T-cell (primary cell): ENCODE measurements at regions not wholly inside any gene's neighbourhood (a gene's known extent, or its start where the extent isn't known, plus 50 kb on each side); places are given as distances from the start of the nearest gene placed in this dataset.

Source experiments
- ATAC-seq, 4 experiments: fragments of 200-7000 bp in 3 of 4; fragments of 150-1000 bp in 1 of 4; cut with Tn5 transposase; replicated peaks in 1 of 4; 1 replicate in 3 of 4; 2 replicates in 1 of 4; pipeline ENCODE4 v1.10.0; 2021; ENCODE audit warnings: moderate library complexity in 3 of 4, mild to moderate bottlenecking in 2 of 4, moderate number of reproducible peaks in 1 of 4
- CTCF ChIA-PET, 2 donors: fragments of 300-600 bp; sonication (Branson Sonifier 250); formaldehyde crosslinking; loops; one replicate each; lab custom pipeline; 2022; ENCODE audit warnings: antibody characterized with exemption in 2 of 2; lab: Charles Lee
- POLR2A ChIA-PET, 2 donors: fragments of 300-600 bp; sonication (Branson Sonifier 250); formaldehyde crosslinking; loops; one replicate each; lab custom pipeline; 2022; ENCODE audit warnings: antibody characterized with exemption in 2 of 2; lab: Charles Lee
- DNase-seq, 35 experiments: peaks; one replicate each; pipeline versions ENCODE4 v3.0.0 to v3.0.0-alpha.2; 2013 to 2023
- H3K27ac ChIP-seq: one replicate; pipeline ENCODE4 v1.5.1; 2013; ENCODE audit warnings: low read length
- H3K27me3 ChIP-seq, 2 experiments: replicated peaks in 1 of 2; 1 replicate in 1 of 2; 2 replicates in 1 of 2; pipeline versions ENCODE4 v1.6.1 to v1.7.0; 2013; ENCODE audit warnings: low read length in 1 of 2, mixed read lengths in 1 of 2; ENCODE audit not compliant: control insufficient read depth in 2 of 2, insufficient read depth in 2 of 2; ENCODE audit errors: extremely low read depth in 1 of 2
- H3K36me3 ChIP-seq, 2 donors: 1 replicate in 1 of 2; 2 replicates in 1 of 2; pipeline versions ENCODE4 v1.6.1 to v1.7.0; 2013; ENCODE audit warnings: low read length in 1 of 2; ENCODE audit not compliant: control insufficient read depth in 2 of 2, insufficient read depth in 1 of 2; ENCODE audit errors: extremely low read depth in 1 of 2
- H3K4me1 ChIP-seq, 2 experiments: 1 replicate in 1 of 2; 2 replicates in 1 of 2; pipeline versions ENCODE4 v1.6.1 to v1.7.0; 2013; ENCODE audit warnings: low read length in 2 of 2, mixed read lengths in 1 of 2; ENCODE audit not compliant: insufficient read depth in 2 of 2, control insufficient read depth in 1 of 2; ENCODE audit errors: extremely low read depth in 1 of 2
- H3K4me3 ChIP-seq, 2 donors: 1 replicate in 1 of 2; 2 replicates in 1 of 2; pipeline versions ENCODE4 v1.5.1 to v1.7.0; 2013; ENCODE audit warnings: mild to moderate bottlenecking in 2 of 2, low read length in 1 of 2, moderate library complexity in 1 of 2; ENCODE audit not compliant: control insufficient read depth in 1 of 2; ENCODE audit errors: extremely low read depth in 1 of 2
- H3K9me3 ChIP-seq: 2 replicates; pipeline ENCODE4 v1.7.0; 2013
- H3K27ac Mint-ChIP-seq, 2 donors: one replicate each; pipeline ENCODE4 v1.8.0; 2020 to 2021; ENCODE audit warnings: mild to moderate bottlenecking in 2 of 2, mixed read lengths in 2 of 2
- H3K27me3 Mint-ChIP-seq, 2 donors: one replicate each; pipeline ENCODE4 v1.8.0; 2021 to 2022; ENCODE audit warnings: mixed read lengths in 2 of 2
- H3K36me3 Mint-ChIP-seq: one replicate; pipeline ENCODE4 v1.8.0; 2021; ENCODE audit warnings: mixed read lengths
- H3K4me1 Mint-ChIP-seq, 3 donors: one replicate each; pipeline ENCODE4 v1.8.0; 2020 to 2022; ENCODE audit warnings: mixed read lengths in 3 of 3, mild to moderate bottlenecking in 1 of 3
- H3K4me3 Mint-ChIP-seq, 3 donors: one replicate each; pipeline ENCODE4 v1.8.0; 2020 to 2022; ENCODE audit warnings: mild to moderate bottlenecking in 3 of 3, mixed read lengths in 3 of 3, moderate library complexity in 3 of 3
- H3K9me3 Mint-ChIP-seq, 3 donors: one replicate each; pipeline ENCODE4 v1.8.0; 2020 to 2022; ENCODE audit warnings: mixed read lengths in 3 of 3
- WGBS: methylation state at CpG from one replicate; pipeline ENCODE4 v1.1.5; 2013; ENCODE audit warnings: missing lambda C conversion rate; ENCODE audit not compliant: insufficient coverage; 5-methylcytosine and 5-hydroxymethylcytosine counted together

- H3K4me3 ChIP-seq: no peak overlapping the region
- H3K36me3 Mint-ChIP-seq: no peaks in the 10 kb centered on the region
- H3K4me1 Mint-ChIP-seq: peaks cover 0 to 5% (median 0%) of the 10 kb centered on the region in 3 donors
- ChIA-PET CTCF (no interaction called here), POLR2A (no interaction called here)
- DNase-seq: no peak
- H3K27ac ChIP-seq: no peak overlapping the region
- no peak overlapping the region for H3K27ac Mint-ChIP-seq
- WGBS: 90% methylated on average over 38 of the region's 54 CpGs
- H3K9me3 Mint-ChIP-seq: no peaks in the 10 kb centered on the region
- H3K9me3 ChIP-seq: no peaks in the 10 kb centered on the region
- no peaks in the 10 kb centered on the region for H3K27me3 ChIP-seq
- no peaks in the 10 kb centered on the region for H3K27me3 Mint-ChIP-seq
- no peak overlapping the region for H3K4me3 Mint-ChIP-seq
- H3K36me3 ChIP-seq: no peaks in the 10 kb centered on the region
- no peak for ATAC-seq
- H3K4me1 ChIP-seq: no peaks in the 10 kb centered on the region
Observed at GRCh38 chr11:92882828-92883611, 86.4 kb upstream of the MTNR1B start.

GRCh38 chr11:92885600-92885999 lies 83.9 kb upstream of the MTNR1B start:
- H3K4me3 ChIP-seq: no peak overlapping the region
- 12% methylated on average over 4 of the region's 4 CpGs for WGBS
- no peaks in the 10 kb centered on the region for H3K27me3 ChIP-seq
- no peak overlapping the region for H3K4me3 Mint-ChIP-seq
- H3K9me3 ChIP-seq: no peaks in the 10 kb centered on the region
- CTCF ChIA-PET: no interaction called here
- POLR2A ChIA-PET: no interaction called here
- no peaks in the 10 kb centered on the region for H3K36me3 ChIP-seq
- DNase-seq (no peak), ATAC-seq (no peak)
- no peaks in the 10 kb centered on the region for H3K27me3 Mint-ChIP-seq
- no peak overlapping the region for H3K27ac Mint-ChIP-seq
- no peaks in the 10 kb centered on the region for H3K36me3 Mint-ChIP-seq
- H3K4me1 ChIP-seq: no peaks in the 10 kb centered on the region
- peaks cover 0 to 5% (median 0%) of the 10 kb centered on the region in 3 donors for H3K4me1 Mint-ChIP-seq
- H3K27ac ChIP-seq: no peak overlapping the region
- H3K9me3 Mint-ChIP-seq: no peaks in the 10 kb centered on the region

- no peaks in the 10 kb centered on the region for H3K9me3 Mint-ChIP-seq
- DNase-seq (peak in 1 of 35 experiments; percentile 13), ATAC-seq (no peak)
- peaks cover 0 to 5% (median 0%) of the 10 kb centered on the region in 3 donors for H3K4me1 Mint-ChIP-seq
- Histone ChIP-seq H3K27me3 (no peaks in the 10 kb centered on the region), H3K4me1 (no peaks in the 10 kb centered on the region), H3K4me3 (no peak overlapping the region), H3K36me3 (no peaks in the 10 kb centered on the region), H3K27ac (no peak overlapping the region), H3K9me3 (no peaks in the 10 kb centered on the region)
- no CpG with 5 or more reads among the region's 4 CpGs for WGBS
- H3K4me3 Mint-ChIP-seq: no peak overlapping the region
- no peak overlapping the region for H3K27ac Mint-ChIP-seq
- ChIA-PET CTCF (no interaction called here), POLR2A (no interaction called here)
- no peaks in the 10 kb centered on the region for H3K36me3 Mint-ChIP-seq
- no peaks in the 10 kb centered on the region for H3K27me3 Mint-ChIP-seq
Observed at GRCh38 chr11:92886243-92886905, 83.1 kb upstream of the MTNR1B start.

GRCh38 chr11:92888696-92889095 lies 80.8 kb upstream of the MTNR1B start:
- 50% methylated on average over 2 of the region's 5 CpGs for WGBS
- no peak overlapping the region for H3K4me3 ChIP-seq
- H3K27ac Mint-ChIP-seq: no peak overlapping the region

GRCh38 chr11:92890846-92891245 lies 78.6 kb upstream of the MTNR1B start:
- ChIA-PET CTCF (no interaction called here), POLR2A (no interaction called here)
- Mint-ChIP-seq H3K36me3 (no peaks in the 10 kb centered on the region), H3K27ac (no peak overlapping the region), H3K27me3 (no peaks in the 10 kb centered on the region), H3K9me3 (no peaks in the 10 kb centered on the region), H3K4me1 (peaks cover 0 to 3% (median 0%) of the 10 kb centered on the region in 3 donors), H3K4me3 (no peak overlapping the region)
- ATAC-seq (no peak), DNase-seq (no peak)
- Histone ChIP-seq H3K36me3 (no peaks in the 10 kb centered on the region), H3K27me3 (no peaks in the 10 kb centered on the region), H3K4me1 (no peaks in the 10 kb centered on the region), H3K4me3 (no peak overlapping the region), H3K27ac (no peak overlapping the region), H3K9me3 (no peaks in the 10 kb centered on the region)
- 83% methylated on average over 11 of the region's 11 CpGs for WGBS

More at GRCh38 chr11:92888696-92889095, 80.8 kb upstream of the MTNR1B start:
- no peaks in the 10 kb centered on the region for H3K9me3 Mint-ChIP-seq
- ATAC-seq: no peak
- no peak for DNase-seq
- H3K27me3 ChIP-seq: no peaks in the 10 kb centered on the region
- no peaks in the 10 kb centered on the region for H3K9me3 ChIP-seq
- no peaks in the 10 kb centered on the region for H3K27me3 Mint-ChIP-seq
- H3K27ac ChIP-seq: no peak overlapping the region
- H3K4me1 Mint-ChIP-seq: peaks cover 0 to 5% (median 0%) of the 10 kb centered on the region in 3 donors
- no peaks in the 10 kb centered on the region for H3K36me3 ChIP-seq
- CTCF ChIA-PET: no interaction called here
- H3K4me3 Mint-ChIP-seq: no peak overlapping the region
- no peaks in the 10 kb centered on the region for H3K36me3 Mint-ChIP-seq
- POLR2A ChIA-PET: no interaction called here
- H3K4me1 ChIP-seq: no peaks in the 10 kb centered on the region

- Mint-ChIP-seq H3K27ac (no peak overlapping the region), H3K27me3 (peaks cover 0 to 9% of the 10 kb centered on the region in 2 donors), H3K4me1 (no peaks in the 10 kb centered on the region), H3K36me3 (no peaks in the 10 kb centered on the region), H3K4me3 (no peak overlapping the region), H3K9me3 (no peaks in the 10 kb centered on the region)
- WGBS: no CpG with 5 or more reads among the region's 4 CpGs
- CTCF ChIA-PET: no interaction called here
- POLR2A ChIA-PET: no interaction called here
- Histone ChIP-seq H3K9me3 (no peaks in the 10 kb centered on the region), H3K4me1 (no peaks in the 10 kb centered on the region), H3K4me3 (no peak overlapping the region), H3K36me3 (no peaks in the 10 kb centered on the region), H3K27me3 (no peaks in the 10 kb centered on the region), H3K27ac (no peak overlapping the region)
- DNase-seq: no peak
- ATAC-seq: no peak
Observed at GRCh38 chr11:92892802-92893684, 76.4 kb upstream of the MTNR1B start.
